ENCODE measurements at regions not wholly inside any gene's neighbourhood (a gene's known extent, or its start where the extent isn't known, plus 50 kb on each side); places are given as distances from the start of the nearest gene placed in this dataset.

GRCh38 chr19:28228854-28229253 lies 984.1 kb downstream of the UQCRFS1 start:
- DNase-seq (ENCODE audit: low spot score) (no peak), ATAC-seq (no peak)
- H3K27me3 Mint-ChIP-seq: peaks cover 18 to 27% of the 10 kb centered on the region in 2 donors
- H3K4me3 Mint-ChIP-seq: no peak overlapping the region
- H3K27ac Mint-ChIP-seq: no peak overlapping the region
- H3K36me3 Mint-ChIP-seq: no peaks in the 10 kb centered on the region
- no peaks in the 10 kb centered on the region for H3K4me1 Mint-ChIP-seq (ENCODE audit: low read depth in 2 of 2)
- H3K9me3 Mint-ChIP-seq: no peaks in the 10 kb centered on the region

GRCh38 chr19:28224441-28224840 lies 988.5 kb downstream of the UQCRFS1 start:
- Mint-ChIP-seq H3K27me3 (peaks cover 10 to 25% of the 10 kb centered on the region in 2 donors), H3K36me3 (no peaks in the 10 kb centered on the region)
- ATAC-seq: no peak

DNA sequence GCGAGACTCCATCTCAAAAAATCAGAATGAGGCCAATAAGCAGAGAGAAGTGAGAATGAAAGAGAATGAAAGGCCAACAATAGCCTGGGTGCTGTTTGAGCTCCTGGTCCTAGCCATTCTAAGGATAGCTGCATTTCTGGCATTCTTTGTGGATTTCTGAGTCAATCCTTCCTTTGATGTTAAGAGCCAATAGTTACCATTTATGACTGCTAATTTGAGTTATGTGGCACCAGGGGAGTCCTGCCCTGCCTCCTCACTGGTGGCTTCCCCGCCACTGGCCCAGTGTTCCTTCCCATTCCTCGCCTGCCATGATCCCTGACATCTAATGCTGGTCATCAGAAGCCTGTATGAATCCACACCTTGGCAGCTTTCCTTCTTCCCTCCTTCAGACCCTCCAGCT lies 991.2 kb downstream of the UQCRFS1 start:
- no peaks in the 10 kb centered on the region for H3K36me3 Mint-ChIP-seq
- H3K27ac Mint-ChIP-seq: no peak overlapping the region
- H3K27me3 Mint-ChIP-seq: peaks cover 10 to 21% of the 10 kb centered on the region in 2 donors
- H3K4me3 Mint-ChIP-seq: no peak overlapping the region
- ATAC-seq: no peak
- H3K4me1 Mint-ChIP-seq (ENCODE audit: low read depth in 2 of 2): no peaks in the 10 kb centered on the region
- H3K9me3 Mint-ChIP-seq: no peaks in the 10 kb centered on the region
- no peak for DNase-seq (ENCODE audit: low spot score)

More at GRCh38 chr19:28224441-28224840, 988.5 kb downstream of the UQCRFS1 start:
- Mint-ChIP-seq H3K4me1 (ENCODE audit: low read depth in 2 of 2) (no peaks in the 10 kb centered on the region), H3K9me3 (no peaks in the 10 kb centered on the region), H3K27ac (no peak overlapping the region), H3K4me3 (no peak overlapping the region)
- DNase-seq (ENCODE audit: low spot score): no peak

DNA sequence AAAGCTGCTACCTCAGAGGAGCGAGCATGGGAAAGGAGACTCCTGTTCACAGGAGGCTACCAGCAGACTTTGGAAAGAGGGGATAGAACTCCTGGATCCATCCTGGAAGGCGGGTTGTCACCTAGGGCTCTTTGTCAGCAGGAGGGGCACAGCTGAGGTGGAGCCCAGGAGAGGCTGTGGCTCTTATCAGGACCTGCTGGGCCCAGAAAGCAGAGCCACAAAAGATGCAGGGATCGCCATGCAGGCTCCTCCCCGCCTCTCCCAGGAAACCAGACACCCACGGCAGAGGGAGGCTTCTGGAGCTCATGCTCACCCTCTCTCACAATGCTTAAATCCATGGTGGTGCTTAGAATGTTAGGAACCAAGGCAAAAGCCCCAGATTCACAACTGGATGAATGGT lies 994.2 kb downstream of the UQCRFS1 start:
- no peaks in the 10 kb centered on the region for H3K9me3 Mint-ChIP-seq

GRCh38 chr19:28217022-28217421 lies 995.9 kb downstream of the UQCRFS1 start:
- Mint-ChIP-seq H3K4me1 (ENCODE audit: low read depth in 2 of 2) (no peaks in the 10 kb centered on the region), H3K27ac (no peak overlapping the region), H3K27me3 (peaks cover 21 to 32% of the 10 kb centered on the region in 2 donors), H3K4me3 (no peak overlapping the region), H3K9me3 (no peaks in the 10 kb centered on the region), H3K36me3 (no peaks in the 10 kb centered on the region)
- no peak for DNase-seq (ENCODE audit: low spot score)
- ATAC-seq: no peak

More for the DNA sequence above, 994.2 kb downstream of the UQCRFS1 start:
- Mint-ChIP-seq H3K4me3 (no peak overlapping the region), H3K36me3 (no peaks in the 10 kb centered on the region), H3K4me1 (ENCODE audit: low read depth in 2 of 2) (no peaks in the 10 kb centered on the region), H3K27me3 (peaks cover 27 to 32% of the 10 kb centered on the region in 2 donors), H3K27ac (no peak overlapping the region)
- ATAC-seq: no peak
- no peak for DNase-seq (ENCODE audit: low spot score)

DNA sequence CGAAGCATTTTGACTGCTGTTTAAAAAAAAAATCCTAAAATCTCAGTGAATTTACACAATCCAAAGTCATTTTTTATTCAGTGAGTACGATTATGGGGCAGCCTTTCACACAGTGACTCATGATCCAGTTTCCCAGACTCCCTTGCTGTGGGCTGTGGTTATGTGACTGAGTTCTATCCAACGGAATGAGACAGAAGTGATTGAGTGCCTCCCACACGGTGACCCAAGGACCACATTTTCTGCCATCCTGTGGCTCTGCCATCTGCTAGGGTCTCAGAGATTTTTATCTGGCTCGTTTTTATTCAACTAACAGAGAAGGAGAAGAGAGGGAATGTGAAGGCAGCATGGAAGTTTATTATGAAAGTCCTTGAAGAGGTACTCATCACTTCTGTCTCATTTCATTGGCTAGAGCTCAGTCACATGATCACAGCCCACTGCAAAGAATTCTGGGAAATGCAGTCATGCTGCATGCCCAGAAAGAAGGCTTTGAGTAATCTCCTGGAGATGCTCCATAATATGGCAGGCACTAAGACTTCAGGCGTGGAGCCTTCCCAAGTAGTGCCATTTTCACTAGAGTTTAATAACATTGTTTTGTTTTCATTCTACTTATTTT lies 999.4 kb downstream of the UQCRFS1 start:
- DNase-seq (ENCODE audit: low spot score) (no peak), ATAC-seq (no peak)
- Mint-ChIP-seq H3K36me3 (no peaks in the 10 kb centered on the region), H3K4me1 (ENCODE audit: low read depth in 2 of 2) (peaks cover 4 to 7% of the 10 kb centered on the region in 2 donors), H3K27me3 (peaks cover 17 to 26% of the 10 kb centered on the region in 2 donors), H3K4me3 (no peak overlapping the region), H3K27ac (no peak overlapping the region), H3K9me3 (no peaks in the 10 kb centered on the region)

DNA sequence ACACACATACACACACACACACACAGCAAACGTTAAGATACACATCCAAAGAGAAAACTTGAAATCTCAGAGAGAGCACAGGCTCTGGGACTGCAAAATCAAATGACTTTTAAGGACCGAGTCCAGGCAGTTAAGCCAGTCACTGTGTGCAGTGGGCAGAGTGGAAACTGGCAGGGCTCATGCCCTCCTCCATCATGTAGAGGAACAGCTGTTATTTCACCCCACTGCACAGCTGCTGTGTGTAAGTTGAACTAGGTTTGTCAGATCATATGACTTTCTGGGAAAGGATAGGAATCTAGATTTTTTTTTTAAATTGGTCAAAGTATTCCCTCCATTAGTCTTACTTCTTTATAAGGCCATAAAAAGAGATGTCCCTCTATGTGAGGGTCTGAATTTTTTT lies 1002.1 kb downstream of the UQCRFS1 start:
- H3K4me1 Mint-ChIP-seq (ENCODE audit: low read depth in 2 of 2): peaks cover 9 to 10% of the 10 kb centered on the region in 2 donors
- H3K36me3 Mint-ChIP-seq: no peaks in the 10 kb centered on the region
- H3K27ac Mint-ChIP-seq: no peak overlapping the region
- no peak overlapping the region for H3K4me3 Mint-ChIP-seq
- no peak for DNase-seq (ENCODE audit: low spot score)
- ATAC-seq: no peak
- peaks cover 14 to 24% of the 10 kb centered on the region in 2 donors for H3K27me3 Mint-ChIP-seq
- H3K9me3 Mint-ChIP-seq: peaks cover 3% of the 10 kb centered on the region

- H3K4me3 Mint-ChIP-seq: peak overlapping the region; percentile 9
- H3K27me3 Mint-ChIP-seq: peaks cover 8 to 11% of the 10 kb centered on the region in 2 donors
- no peak overlapping the region for H3K27ac Mint-ChIP-seq
- DNase-seq (ENCODE audit: low spot score) (no peak), ATAC-seq (peak in 1 of 2 donors; percentile 24)
- peaks cover 9 to 10% of the 10 kb centered on the region in 2 donors for H3K4me1 Mint-ChIP-seq (ENCODE audit: low read depth in 2 of 2)
- no peaks in the 10 kb centered on the region for H3K36me3 Mint-ChIP-seq
- peaks cover 5% of the 10 kb centered on the region for H3K9me3 Mint-ChIP-seq
These were observed 1004.2 kb downstream of the UQCRFS1 start for GRCh38 chr19:28208745-28209144.

DNA sequence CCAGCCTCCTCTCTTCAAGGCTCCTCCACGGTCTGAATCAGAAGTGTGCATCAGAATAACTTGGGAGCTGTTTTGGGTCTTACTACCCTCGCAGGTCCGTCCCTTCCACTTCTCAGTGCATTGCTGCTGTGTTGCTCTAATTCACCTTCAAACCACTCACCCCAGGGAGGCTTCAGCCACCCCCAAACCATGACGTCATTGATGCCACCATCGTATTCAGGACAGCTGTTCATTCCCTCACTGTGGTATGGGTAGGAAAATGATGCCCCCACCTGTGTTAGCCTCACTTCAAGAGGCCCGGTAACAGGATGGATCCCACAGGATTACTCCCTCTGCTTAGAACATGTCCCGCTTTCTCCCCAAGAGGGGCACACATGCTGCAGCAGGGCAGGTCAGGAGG lies 1005.7 kb downstream of the UQCRFS1 start:
- H3K4me3 Mint-ChIP-seq: no peak overlapping the region
- no peak overlapping the region for H3K27ac Mint-ChIP-seq
- peaks cover 9 to 10% of the 10 kb centered on the region in 2 donors for H3K4me1 Mint-ChIP-seq (ENCODE audit: low read depth in 2 of 2)
- peaks cover 5% of the 10 kb centered on the region for H3K9me3 Mint-ChIP-seq
- no peaks in the 10 kb centered on the region for H3K36me3 Mint-ChIP-seq
- DNase-seq (ENCODE audit: low spot score): no peak
- no peak for ATAC-seq
- peaks cover 8 to 12% of the 10 kb centered on the region in 2 donors for H3K27me3 Mint-ChIP-seq

GRCh38 chr19:28201462-28201943 lies 1011.4 kb downstream of the UQCRFS1 start:
- H3K4me3 Mint-ChIP-seq: no peak overlapping the region
- DNase-seq (ENCODE audit: low spot score): no peak
- peaks cover 5% of the 10 kb centered on the region for H3K36me3 Mint-ChIP-seq
- H3K9me3 Mint-ChIP-seq: peaks cover 6% of the 10 kb centered on the region
- H3K4me1 Mint-ChIP-seq (ENCODE audit: low read depth in 2 of 2): peaks cover 0 to 2% of the 10 kb centered on the region in 2 donors
- peaks cover 0 to 9% of the 10 kb centered on the region in 2 donors for H3K27me3 Mint-ChIP-seq
- no peak overlapping the region for H3K27ac Mint-ChIP-seq
- no peak for ATAC-seq

DNA sequence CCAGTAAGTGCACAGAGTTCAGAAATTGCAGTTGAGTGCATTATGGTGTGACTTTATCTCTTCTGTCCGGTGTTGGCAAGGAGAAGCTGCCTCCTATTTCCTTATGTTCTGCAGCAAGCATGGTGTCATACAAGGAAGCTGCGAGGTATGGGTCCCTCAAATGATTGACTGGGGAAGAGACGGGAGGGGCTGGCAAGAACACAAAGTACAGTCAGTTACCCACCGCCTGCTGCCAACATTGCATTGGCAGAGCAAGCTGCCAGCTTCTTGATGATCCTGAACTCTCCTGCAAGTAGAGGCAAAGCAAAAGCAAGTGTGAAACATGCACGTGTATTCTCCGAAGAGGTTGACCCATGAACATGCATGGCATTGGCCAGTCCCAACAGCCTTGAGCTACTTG lies 1013.6 kb downstream of the UQCRFS1 start:
- peaks cover 0 to 13% of the 10 kb centered on the region in 2 donors for H3K27me3 Mint-ChIP-seq
- no peaks in the 10 kb centered on the region for H3K4me1 Mint-ChIP-seq (ENCODE audit: low read depth in 2 of 2)

DNA sequence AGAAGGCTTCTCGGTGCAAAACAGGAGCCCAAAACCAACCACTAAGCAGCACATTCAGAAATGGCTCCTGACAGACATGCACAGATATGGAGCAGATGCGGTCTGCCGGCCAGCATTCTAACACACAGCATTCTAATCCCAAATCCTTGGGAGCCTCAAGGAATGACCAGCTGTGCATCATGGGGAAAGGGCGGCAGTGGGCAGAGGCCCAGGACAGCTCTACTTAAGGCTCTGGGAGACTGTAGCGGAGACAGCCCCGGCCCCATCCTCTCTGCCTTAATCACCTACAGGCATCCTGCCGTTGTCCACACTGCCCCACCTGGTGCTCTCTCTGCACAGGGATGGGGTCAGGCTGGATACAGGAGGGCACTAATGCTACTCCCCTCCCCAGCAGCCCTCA lies 1016.0 kb downstream of the UQCRFS1 start:
- Mint-ChIP-seq H3K36me3 (peaks cover 5% of the 10 kb centered on the region), H3K4me3 (no peak overlapping the region), H3K4me1 (ENCODE audit: low read depth in 2 of 2) (no peaks in the 10 kb centered on the region)

More for the DNA sequence above, 1013.6 kb downstream of the UQCRFS1 start:
- DNase-seq (ENCODE audit: low spot score): no peak
- ATAC-seq: no peak
- Mint-ChIP-seq H3K36me3 (peaks cover 5% of the 10 kb centered on the region), H3K27ac (no peak overlapping the region), H3K9me3 (peaks cover 3% of the 10 kb centered on the region), H3K4me3 (no peak overlapping the region)

DNA sequence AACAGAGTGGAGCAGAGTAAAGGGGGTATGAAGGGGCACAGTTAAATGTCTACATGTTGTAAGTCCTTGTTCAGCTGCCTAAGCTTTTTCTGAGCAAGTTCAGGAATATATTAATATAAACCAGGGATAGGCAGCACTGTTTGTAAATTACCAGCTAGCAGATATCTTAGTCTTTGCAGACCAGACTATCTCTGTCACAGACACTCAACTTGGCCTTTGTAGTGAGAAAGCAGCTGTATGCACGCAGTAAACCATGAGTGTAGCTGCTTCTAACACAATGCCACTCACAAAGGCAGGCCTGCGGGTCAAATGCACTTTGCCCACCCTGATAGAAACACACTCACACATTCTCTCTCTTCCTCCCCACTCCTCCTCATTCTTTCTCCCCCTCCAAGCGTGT lies 1016.9 kb downstream of the UQCRFS1 start:
- DNase-seq (ENCODE audit: low spot score): no peak
- no peak overlapping the region for H3K27ac Mint-ChIP-seq
- no peaks in the 10 kb centered on the region for H3K36me3 Mint-ChIP-seq
- no peak overlapping the region for H3K4me3 Mint-ChIP-seq
- H3K4me1 Mint-ChIP-seq (ENCODE audit: low read depth in 2 of 2): no peaks in the 10 kb centered on the region
- ATAC-seq: no peak
- H3K9me3 Mint-ChIP-seq: no peaks in the 10 kb centered on the region
- peaks cover 0 to 5% of the 10 kb centered on the region in 2 donors for H3K27me3 Mint-ChIP-seq

More for the DNA sequence above, 1016.0 kb downstream of the UQCRFS1 start:
- Mint-ChIP-seq H3K27ac (no peak overlapping the region), H3K9me3 (peaks cover 3% of the 10 kb centered on the region), H3K27me3 (peaks cover 0 to 9% of the 10 kb centered on the region in 2 donors)
- DNase-seq (ENCODE audit: low spot score): no peak
- ATAC-seq: no peak

GRCh38 chr19:28185646-28186045 lies 1027.3 kb downstream of the UQCRFS1 start:
- H3K36me3 Mint-ChIP-seq: no peaks in the 10 kb centered on the region
- no peak for ATAC-seq
- no peaks in the 10 kb centered on the region for H3K4me1 Mint-ChIP-seq (ENCODE audit: low read depth in 2 of 2)
- no peak for DNase-seq (ENCODE audit: low spot score)
- no peaks in the 10 kb centered on the region for H3K9me3 Mint-ChIP-seq
- no peaks in the 10 kb centered on the region for H3K27me3 Mint-ChIP-seq
- no peak overlapping the region for H3K27ac Mint-ChIP-seq
- no peak overlapping the region for H3K4me3 Mint-ChIP-seq

DNA sequence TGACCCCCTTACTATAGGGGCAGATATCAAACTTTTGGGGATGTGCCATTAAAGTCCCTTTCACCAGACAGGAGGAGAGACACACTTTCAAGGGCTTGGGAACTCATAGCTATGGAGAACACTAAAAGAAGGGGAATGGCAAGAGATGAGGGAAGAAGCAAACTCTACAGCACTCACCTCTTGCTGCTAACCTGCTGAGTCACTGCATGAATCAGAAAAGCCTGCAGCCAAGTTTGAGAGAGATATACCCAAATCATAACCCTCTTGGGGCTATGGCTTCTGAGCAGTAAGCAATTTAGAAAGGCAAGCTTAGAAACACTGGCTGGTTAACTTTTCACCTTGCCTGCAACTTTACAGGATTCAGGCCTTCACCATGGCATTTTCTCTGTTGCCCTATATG lies 1028.0 kb downstream of the UQCRFS1 start:
- no peak overlapping the region for H3K27ac Mint-ChIP-seq
- DNase-seq (ENCODE audit: low spot score): no peak
- no peaks in the 10 kb centered on the region for H3K27me3 Mint-ChIP-seq
- no peaks in the 10 kb centered on the region for H3K4me1 Mint-ChIP-seq (ENCODE audit: low read depth in 2 of 2)
- ATAC-seq: no peak
- H3K4me3 Mint-ChIP-seq: no peak overlapping the region
- no peaks in the 10 kb centered on the region for H3K36me3 Mint-ChIP-seq
- H3K9me3 Mint-ChIP-seq: no peaks in the 10 kb centered on the region
